Midbrain (tissue), 1 donor: ENCODE measurements at regions not wholly inside any gene's neighbourhood (a gene's known extent, or its start where the extent isn't known, plus 50 kb on each side); places are given as distances from the start of the nearest gene placed in this dataset.
"Not testable (repeated sequence)": the region's sequence is repeated elsewhere in the genome, so short reads cannot be mapped to it uniquely, and the experiment has no call there.

ENCODE experiments used
- DNase-seq: peaks from one replicate; lab custom pipeline; 2025; lab: John Stamatoyannopoulos, UW

GRCh38 chr6:73943930-73944652, 248.1 kb downstream of the CD109 start:
- DNase-seq, result no peak

DNA sequence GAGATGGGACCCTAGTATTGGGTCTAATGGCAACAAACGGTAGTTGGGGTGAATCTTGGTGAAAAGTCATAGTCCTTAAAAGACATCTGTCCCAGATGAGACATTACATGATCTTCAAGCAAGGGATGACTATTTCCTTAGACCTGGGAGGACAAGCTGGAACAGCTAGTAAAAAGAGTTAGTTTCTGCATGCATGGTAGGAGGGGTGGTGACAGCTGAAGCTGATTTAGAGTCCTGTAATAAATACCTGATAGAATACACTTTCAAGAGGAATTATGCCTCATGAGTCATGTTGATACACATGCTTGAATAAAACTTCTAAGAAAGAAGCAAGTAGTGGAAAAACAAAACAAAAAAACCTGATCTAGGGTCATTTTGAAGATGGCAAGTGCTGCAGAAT, 247.4 kb downstream of the CD109 start:
- no peak for DNase-seq

GRCh38 chr6:73942592-73943186, 246.7 kb downstream of the CD109 start:
- no peak for DNase-seq

GRCh38 chr6:73941892-73942291, 245.9 kb downstream of the CD109 start:
- DNase-seq, result no peak

GRCh38 chr6:73937805-73938204, 241.8 kb downstream of the CD109 start:
- DNase-seq, result no peak

DNA sequence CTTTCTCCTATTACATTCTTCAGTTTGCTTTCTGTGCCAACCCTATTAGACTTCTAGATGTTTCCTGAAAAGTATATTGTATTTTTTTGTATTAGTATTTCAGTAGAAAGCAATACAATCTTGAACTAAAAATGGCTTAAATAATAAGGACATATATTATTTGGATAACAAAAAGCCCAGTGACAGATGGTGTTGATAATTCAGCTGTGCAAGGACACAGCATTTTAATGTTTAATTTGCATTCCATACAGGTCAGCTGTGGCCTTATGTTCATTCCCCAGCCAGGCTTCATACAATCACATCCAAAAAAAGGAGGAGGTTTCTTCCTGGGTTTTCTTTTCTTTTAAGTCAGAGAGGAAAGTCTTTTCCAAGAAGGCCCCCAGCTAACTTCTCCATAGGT, 236.9 kb downstream of the CD109 start:
- no peak for DNase-seq

DNA sequence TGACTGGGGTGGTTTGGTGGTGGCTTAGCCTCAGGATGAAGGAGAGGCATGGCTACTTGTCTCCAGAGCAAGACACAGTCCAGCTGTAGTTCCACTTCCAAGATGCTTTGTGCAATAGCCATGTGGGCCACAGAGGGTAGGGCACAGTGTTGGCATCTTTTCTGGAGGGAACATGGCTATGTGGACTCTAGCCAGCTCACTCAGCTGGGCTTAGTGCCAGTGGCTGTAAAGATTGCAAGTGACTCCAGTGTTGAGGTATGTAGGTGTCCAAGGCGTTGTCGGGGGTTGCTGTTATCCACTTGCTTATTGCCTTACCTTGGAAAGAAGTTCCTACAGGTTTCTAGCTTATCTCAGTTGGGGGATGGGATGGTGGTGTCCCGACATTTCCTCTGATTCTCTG, 233.4 kb downstream of the CD109 start:
- no peak for DNase-seq

DNA sequence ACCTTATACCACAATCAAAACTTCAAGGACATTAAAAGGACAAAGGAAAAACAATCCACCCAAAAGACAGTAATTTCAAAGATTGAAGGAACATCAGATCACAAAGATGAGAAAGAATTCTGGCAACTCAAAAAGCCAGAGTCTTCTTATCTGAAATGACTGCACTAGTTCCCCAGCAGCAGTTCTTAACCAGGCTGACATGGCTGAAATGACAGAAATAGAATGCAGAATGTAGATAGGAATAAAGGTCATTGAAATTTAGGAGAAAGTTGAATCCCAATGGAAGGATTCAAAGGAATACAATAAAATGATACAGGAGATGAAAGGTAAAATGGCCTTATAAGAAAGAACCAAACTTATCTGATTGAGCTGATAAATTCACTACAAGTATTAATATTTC, 231.4 kb downstream of the CD109 start:
- no peak for DNase-seq

DNA sequence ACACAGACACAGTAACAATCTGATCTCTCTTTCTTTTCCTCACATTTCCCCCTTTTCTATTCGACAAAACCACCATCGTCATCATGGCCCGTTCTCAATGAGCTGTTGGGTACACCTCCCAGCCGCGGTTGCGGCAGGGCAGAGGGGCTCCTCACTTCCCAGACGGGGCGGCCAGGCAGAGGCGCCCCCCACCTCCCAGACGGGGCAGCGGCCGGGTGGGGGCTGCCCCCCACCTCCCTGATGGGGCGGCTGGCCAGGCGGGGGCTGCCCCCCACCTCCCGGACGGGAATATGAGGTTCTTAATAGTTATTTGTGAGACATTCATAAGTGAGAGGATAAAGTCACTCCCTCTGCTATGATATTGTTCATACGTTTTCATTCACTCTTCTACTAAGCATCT, 229.7 kb downstream of the CD109 start:
- not testable (repeated sequence) for DNase-seq

DNA sequence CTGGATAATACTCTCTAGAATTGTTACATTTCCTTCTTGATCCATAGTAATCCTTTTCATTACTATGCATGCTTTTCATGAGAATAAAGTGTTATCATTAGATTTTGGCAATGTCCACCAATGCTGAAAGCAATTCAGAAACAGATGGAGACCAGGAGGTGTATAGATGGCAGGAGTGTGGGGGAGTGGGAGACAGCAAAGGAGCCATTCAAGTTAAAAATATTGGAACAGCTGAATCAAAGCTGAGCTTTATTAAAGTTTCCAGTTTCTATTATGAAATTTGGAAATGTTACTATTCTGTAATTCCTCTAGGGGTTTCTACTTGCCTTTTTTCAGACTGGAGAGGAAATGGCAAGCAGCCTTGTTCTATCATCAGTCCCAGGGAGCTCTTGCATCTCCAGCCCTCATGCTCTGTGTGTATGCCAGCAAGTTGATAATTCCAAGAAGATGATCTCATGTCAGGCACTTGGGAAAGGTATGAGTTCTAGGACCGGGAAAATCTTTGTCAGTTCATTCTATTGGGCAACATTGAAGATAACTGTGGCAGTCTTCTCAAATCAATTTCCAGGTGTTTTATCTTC, 228.0 kb downstream of the CD109 start:
- DNase-seq, result no peak

GRCh38 chr6:73903155-73903554, 207.2 kb downstream of the CD109 start:
- DNase-seq, result no peak

GRCh38 chr6:73901986-73902385, 206.0 kb downstream of the CD109 start:
- DNase-seq, result no peak

DNA sequence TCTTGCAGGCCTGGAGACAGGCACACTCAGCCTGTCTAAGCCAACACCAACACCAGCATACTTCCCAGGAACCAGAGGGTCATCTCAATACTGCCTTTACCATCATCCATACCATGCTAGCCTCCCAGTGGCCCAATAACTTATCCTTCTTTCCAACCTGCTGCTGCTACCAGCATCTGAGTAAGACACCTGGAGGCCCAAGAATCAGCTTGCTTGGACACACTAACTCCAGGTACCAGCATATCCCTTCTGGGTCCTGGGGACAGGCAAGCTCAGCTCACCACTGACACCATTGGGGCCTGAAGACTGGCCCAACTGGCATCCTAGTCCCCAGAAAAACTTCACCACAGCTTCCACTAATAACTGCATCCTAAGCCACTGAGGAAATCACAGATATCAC, 205.3 kb downstream of the CD109 start:
- no peak for DNase-seq

GRCh38 chr6:73898599-73898998, 202.6 kb downstream of the CD109 start:
- no peak for DNase-seq

DNA sequence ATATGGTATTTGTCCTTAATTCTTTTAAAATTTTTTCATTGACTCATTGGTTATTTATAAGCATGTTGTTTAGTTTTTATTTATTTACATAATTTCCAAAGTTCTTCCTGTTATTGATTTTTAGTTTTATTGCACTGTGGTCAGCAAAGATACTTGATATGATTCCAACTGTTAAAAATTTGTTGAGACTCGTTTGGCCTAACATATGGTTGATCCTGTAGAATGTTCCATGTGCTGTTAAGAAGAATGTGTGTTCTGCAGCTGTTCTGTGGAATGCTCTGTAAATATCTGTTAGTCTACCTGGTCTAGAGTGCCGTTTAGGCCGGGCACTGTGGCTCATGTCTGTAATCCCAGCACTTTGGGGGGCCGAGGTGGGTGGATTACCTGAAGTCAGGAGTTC, 197.7 kb downstream of the CD109 start:
- no peak for DNase-seq

- DNase-seq, result no peak
Measured at GRCh38 chr6:73888050-73888449, 192.0 kb downstream of the CD109 start.

- no peak for DNase-seq
Measured at GRCh38 chr6:73885393-73885792, 189.4 kb downstream of the CD109 start.

- no peak for DNase-seq
Measured at GRCh38 chr6:73884540-73884939, 188.5 kb downstream of the CD109 start.

DNA sequence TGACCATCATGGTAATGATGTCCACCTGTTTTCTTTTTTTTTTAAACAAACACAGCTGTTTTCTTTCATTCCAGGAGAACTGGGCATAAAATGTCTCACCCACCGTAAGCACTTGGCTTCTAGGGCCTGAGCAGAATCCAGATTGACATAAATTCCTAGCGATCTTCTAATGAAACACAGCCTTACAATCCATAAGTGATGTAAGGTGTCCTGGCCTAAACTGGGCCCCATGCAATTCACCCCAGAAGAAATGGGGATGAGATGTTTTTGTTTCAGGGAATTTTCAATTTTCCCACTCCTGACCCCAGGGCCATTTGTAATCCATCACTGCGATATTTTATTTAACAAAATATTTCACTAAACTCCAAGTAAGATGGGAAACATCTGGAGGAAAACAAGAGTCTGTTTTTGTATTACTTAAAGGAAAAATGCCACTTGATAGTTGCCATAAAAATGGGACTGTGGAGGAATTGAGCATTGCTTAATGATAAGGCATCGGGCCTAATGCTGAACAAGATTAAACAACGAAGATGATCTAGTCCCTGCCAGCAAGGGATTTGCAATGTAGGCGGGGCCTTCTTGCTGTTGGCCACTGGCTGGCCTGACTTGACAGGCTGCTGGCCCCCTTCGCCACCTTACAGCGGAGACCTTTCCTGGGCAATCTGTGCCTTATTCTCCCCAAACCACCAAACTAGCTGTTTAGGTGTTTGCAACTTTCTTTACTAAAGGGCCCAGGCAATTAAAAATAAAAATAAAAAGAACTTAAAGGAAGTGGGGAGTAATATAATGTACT, 183.7 kb downstream of the CD109 start:
- DNase-seq, result no peak

DNA sequence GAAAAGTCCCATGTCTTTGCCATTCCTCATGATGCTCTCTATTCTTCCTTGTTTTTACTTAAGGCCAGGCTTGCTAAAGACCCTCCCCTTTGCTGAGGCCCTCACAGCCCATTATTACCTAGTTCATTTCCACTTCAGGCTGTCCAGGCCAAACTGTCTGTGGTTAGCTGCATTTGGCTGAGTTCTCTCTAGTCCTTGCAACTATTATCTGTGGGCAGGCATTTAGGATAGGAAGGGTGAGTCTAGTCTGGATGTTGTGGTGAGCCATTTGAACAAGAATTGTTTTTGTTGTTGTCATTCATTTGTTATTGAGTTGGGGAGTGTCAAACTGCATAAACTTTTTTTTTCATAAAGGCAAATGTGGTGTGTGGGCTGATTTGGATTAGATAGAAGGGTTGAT, 182.4 kb downstream of the CD109 start:
- no peak for DNase-seq
